DMS 273 (cell line): ENCODE measurements at regions not wholly inside any gene's neighbourhood (a gene's known extent, or its start where the extent isn't known, plus 50 kb on each side); places are given as distances from the start of the nearest gene placed in this dataset.

ENCODE experiments used
- DNase-seq: peaks from one replicate; lab custom pipeline; 2025; ENCODE audit not compliant: unreplicated experiment; lab: John Stamatoyannopoulos, UW

DNA sequence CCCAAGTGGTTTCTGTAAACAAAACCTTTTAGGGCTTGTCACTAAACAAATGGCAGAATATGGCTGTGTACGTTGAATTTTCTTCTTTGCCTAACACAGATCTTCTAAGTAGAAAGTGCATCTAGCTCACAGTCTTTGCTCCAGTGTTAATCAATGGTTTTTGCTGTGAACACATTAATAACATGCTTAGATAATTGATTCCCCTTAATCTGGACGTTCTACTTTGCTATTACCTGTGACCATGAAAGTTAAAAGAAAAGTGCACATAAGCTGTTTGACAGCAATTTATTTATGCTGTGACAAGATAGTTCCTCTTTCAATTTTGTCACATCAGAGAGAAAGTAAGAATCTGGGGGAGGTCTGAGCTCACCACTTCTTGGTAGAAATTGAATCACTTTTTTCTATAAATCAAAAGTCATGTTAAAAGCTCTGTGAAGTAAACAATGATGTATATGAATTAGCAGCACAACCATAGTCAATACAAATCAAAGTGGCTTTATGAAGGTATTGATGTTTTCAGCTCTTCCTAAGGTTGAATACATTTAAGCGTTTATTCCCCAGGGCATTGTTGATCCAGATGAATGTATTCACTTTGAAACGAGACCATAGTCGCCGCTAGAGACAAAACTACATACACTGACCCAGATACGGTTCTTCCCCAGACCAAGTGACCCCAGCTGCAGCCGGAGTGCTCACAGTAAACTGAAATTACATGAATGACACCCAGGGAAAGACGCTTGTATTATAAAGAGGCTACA, 174.6 kb upstream of the ZNF608 start:
- DNase-seq: no peak

DNA sequence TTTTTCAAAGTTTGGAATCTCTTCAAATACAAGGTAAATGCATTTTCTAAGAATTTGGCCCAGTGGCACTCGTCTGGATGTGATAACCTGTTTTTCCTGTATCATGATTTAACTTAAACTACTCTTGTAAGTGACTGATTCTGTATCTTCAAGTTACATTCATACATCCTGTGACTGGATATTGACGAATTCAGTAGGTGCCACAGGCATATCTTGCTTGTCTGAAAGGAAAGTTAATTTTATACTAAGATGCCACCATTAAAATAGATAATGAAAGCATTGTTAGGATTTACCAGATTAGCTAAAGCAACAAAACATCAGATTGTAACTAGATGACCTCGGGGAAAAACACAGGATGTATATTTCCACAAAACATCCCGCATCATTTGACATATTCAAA, 175.3 kb upstream of the ZNF608 start:
- no peak for DNase-seq

DNA sequence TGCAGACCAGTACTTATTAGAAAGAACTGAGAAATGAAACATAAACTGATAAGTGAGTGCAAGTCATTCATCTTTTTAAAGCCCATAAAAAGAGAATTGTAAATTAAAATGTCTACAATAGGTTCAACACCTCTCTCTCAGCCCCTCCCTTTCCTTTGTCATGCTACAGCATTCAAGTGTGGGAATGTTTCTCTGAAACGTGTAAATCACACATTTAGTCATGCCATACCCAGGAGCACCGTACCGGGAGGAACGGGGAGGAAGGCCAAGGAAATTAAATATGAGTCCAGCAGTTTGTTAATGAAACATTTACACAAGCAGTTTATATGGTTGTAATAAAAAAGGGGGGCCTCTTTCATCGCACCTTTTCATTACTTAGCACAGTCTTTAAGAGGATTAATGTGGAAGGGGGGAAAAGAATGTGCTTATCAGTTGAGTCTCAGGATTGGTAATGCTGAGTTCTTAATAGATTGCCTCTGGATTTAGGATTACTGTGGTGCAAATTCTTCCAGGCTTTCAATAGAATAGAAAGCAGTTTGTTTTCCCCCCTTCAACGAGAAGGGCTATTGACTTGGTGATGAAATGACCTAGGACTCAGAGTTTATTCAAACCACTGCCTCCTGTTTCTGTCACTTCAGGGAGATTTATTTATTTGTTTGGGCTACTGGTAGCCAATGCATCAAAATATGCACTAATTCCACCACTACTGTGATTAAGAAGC, 176.0 kb upstream of the ZNF608 start:
- DNase-seq: no peak

DNA sequence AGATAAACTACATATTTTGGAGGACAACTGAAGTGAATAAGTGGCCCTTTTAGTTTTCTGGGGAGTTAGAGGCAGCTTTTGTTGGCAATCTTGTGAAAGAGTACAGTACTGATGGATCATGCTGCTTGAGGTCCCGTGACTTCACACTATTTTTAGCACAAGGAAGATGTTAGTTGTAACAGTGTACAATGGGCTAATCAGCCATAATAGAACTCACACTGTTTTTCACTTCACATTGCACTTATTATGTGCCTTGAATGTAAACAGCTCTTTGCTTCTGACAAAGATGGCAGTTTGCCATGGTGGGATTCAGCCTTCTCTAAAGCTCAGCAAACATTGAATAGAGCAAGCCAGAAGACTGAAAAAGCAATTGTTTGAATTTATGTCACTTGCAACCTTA, 176.7 kb upstream of the ZNF608 start:
- DNase-seq: peak; percentile 23

DNA sequence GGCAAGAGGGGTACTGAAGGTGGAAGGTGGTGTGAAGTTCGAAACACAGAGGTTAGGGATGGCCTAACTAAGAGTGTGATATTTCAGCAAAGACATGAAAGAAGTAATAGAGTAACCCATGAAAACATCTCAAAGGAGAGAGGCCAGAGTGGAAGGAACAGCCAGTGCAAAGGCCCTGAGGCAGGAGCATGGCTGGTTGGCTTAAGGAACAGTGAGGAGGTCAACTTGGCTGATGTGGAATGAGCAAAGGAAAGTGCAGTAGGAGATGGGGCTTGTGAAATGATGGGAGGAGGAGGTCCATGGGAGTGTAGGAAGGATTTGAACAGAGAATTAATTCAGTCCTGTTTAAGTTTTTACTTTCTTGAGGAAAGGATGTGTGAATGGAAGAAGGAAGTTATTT, 178.3 kb upstream of the ZNF608 start:
- no peak for DNase-seq

DNA sequence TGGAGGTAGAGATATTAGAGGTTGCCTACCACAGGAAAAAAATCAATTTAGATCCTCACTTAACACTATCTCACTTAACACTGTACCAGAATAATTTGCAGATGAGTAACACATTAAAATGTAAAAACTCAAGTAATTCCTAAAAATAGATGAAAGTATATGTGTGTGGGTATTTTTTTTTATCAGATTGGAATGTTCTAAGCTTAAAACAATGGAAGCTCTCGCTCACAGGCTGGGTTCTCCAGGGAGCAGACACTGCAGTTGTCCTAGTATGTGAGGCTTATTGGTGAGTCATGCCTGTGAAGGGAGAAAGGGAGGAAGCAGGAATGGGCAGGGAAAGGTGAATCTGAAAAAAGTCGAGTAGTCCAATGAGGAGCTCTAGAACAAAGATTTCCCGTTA, 181.3 kb upstream of the ZNF608 start:
- DNase-seq: no peak

DNA sequence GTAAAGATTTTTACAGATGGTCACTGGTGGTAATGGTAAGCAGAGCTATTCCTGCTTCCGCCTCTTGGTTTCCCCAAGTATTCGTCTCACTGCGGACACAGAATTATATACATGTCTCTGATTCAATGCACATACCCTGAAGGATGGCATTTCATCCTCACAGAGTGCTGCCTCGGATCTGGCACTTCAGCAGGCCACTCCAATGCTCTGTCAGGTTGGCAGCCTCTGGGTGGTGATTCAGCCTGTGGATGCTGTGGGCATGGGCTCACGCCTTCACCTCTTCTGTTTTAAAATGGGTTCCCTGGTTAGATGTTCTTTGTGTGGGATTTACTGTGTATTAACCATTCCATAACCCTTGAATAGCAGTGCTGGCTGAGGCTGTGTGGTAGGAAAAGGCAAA, 182.6 kb upstream of the ZNF608 start:
- no peak for DNase-seq

DNA sequence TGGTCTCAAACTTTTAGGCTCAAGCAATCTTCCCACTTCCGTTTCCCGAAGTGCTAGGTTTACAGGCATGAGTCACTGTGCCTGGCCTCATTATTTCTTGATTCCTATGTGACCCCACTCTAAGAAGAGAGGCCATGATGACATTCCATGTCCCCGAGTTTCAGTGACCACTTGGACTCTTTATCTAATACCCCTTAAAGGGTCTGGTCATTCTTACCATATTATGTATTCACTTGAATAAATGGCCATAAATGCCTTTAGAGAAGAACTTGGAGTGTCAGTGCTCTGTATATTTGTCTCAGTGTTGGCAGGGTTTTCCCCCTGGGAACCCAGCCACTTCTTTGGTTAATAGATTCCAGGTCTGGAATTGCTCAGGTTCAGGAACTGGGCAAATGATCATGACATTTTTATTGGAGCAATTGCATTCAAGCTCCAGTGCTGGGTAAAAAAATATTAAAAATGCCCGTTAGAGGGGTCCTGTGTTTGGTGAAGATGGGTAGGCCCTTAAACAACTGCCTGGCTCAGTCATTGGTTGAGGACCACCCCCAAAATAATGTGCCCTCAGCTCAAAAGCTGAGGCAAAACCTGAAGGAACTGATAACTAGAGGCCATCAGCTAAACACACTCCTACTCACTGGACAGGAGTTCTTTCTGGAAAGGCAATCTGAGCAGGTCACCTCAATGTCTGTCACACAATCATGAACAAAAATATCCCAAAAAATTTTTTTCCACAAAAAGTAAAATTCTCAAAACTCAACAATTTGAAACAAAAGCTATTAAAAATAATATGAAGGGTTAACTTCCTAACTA, 186.6 kb upstream of the ZNF608 start:
- no peak for DNase-seq

DNA sequence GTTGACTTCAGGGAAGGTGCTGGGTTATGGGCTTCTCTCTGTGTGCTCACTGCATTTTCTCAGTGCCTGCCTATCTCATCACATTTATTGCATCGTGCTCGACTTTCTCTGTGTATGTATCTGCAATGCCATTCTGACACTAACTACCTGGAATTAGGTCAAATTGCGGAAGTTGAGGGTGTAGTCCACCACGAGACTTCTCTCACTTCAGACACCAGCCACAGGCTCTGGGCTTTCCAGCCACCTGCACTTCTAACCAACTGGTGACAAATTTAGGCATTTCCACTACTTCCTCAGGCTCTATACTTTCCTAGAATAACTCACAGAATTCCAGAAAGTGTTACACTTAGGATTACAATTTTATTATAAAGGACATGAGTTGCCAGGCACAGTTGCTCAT, 188.6 kb upstream of the ZNF608 start:
- DNase-seq: no peak

DNA sequence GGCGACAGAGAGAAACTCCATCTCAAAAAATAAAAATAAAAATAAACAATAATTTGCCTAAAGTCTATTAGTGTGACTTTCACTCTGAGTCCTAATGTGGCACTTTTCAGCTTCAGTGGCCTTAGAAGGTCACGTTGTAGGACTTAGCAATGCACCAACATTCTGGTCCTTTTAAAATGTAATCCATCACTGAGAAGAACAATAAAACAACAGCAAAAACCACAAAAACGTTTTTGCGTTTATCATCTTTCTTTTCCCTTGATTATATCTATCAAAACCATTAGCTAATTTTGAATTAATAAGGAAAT, 190.1 kb upstream of the ZNF608 start:
- DNase-seq: no peak

DNA sequence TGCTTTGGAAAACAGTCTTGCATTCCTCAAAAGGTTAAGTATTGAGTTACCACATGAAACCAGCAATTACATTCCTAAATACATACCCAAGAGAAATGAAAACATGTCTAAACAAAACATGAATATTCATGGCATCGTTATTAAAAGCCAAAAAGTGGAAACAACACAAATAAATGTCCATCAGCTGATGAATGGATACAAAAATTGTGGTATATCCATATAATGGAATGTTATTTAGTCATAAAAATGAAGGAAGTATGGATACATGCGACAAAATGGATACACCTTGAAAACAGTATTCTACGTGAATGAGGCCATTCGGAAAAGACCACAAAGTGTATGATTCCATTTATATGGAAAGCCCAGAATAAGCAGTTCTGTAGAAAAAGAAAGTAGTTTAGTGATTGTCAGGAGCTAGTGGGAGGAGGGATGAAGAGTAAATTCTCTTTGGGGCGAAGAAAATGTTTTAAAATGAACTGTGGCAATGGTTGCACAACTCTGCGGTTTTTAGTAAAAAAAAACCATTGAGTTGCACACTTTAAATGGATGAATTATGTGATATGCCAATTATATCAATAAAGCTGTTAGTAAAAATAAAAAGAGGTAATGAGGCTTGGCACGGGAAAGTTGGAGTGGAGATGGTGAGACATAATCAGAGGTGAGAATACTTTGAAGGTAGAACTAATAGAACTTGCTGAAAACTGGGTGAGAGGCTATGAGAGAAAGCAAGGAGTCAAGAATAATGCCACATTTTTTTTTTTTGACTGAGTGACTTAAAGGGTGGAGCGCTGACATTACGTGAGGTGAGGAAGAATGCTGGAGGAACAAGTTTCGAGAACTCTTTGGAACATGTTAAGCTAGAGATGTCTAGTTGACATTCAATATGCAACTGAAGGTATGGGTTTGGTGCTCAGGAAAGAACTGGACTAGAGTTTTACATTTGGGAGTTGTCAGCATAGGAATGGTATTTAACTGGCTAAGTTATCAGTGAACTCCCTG, 194.9 kb upstream of the ZNF608 start:
- DNase-seq: no peak

DNA sequence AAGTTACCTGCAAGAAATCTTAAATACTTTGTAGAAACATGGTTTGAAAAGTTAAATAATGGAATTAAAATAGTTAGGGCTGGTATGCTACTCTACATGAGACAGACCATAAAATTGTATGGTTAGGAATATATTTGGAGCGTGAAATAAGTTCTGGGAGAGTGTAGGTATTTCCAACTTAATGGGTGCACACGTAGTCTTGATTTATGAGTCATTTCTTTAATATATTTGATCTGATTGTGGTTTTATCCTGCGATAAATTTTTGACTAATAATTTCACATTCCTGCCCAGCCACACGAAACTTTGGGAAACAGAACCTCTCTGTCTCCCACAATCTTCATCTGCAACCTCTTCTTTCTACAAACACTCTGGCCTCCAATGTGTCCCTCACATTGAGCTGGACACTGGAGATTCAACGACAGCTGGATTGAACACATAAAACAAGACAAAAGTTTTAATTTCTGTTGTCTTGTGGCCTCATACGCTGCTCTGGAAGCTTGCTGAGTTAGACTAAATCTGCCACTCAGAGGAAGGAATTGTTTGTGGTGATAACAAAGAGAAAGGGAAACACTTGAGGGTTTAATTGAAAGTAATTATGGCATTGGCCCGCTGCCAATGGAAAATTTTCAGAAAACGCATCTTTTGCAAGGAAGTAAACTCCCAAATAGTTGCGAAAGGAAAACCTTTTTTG, 201.8 kb upstream of the ZNF608 start:
- DNase-seq: peak; percentile 4

DNA sequence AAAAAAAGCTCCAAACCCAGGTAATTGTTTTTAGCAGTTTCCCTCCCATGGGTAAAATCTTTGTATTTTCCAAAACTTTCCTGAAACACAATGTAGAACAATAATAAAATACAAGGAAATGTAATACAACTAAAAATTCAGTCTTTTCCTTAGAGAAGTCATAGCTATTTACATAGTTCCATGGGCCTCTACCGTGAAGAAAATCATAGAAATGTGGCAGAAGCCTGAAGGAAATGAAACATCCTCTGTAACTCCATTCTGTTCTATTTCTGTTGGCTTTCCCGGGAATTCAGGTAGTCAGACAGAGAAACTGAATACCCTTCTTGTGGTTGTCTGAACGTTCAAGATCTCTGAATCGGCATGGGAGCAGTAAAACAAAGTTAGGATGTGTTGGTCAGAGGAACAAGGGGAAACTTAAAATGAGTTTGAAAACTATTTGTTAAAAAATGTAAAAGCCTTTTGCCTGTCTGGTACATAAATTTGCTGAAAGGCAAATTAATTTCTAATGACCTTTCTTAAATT, 202.4 kb upstream of the ZNF608 start:
- DNase-seq: no peak

DNA sequence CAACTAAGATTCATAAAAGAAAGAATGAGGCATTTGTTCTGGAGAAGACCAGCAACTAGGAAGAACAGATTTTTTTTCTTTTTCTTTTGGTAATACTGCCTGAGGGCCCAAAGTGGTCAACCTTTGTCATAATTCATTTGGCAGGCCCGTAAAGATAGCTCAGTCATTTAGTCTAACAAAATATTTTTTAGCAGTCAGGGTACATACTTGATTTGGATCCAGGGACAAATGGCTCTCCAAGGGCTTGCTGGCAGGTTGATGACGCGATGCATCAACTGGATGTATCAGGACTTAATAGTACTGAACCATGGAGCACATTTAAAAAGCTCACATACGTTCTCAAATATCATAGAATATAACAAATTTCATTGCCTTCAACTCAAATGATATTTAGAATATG, 203.4 kb upstream of the ZNF608 start:
- no peak for DNase-seq

DNA sequence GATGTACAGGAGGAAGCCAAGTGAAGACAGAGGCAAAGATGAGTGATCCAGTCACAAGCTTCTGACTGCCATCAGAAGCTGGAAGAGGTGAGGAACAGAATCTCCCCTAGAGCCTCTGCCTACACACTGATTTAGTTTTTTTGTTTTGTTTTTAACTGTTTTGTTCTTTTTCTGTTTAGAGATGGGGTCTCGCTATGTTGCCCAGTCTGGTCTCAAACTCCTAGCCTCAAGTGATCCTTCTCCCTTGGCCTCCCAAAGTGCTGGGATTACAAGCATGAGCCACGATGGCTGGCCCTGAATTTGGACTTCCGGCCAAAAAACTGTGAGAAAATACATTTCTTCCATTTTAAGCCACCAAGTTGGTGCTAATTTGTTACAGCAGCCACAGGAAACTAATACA, 204.7 kb upstream of the ZNF608 start:
- DNase-seq: no peak

DNA sequence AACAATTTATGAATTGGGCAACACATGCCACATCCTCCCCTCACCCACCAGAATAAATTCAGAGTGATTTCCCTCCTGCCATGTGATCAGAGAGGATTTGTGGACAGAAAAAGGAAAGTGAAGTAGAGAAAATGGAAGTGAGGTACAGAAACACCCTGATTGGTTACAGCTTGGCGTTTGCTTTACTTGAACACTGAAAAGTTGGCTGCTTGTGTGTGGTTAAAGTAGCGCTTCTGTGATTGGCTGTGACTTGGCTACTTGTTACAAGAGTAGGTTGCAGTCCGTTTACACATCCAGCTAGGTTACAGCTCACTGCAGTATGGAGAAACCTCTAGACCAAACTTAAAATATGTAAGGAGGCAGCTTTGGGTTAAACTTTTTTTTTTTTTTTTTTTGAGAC, 205.2 kb upstream of the ZNF608 start:
- no peak for DNase-seq

DNA sequence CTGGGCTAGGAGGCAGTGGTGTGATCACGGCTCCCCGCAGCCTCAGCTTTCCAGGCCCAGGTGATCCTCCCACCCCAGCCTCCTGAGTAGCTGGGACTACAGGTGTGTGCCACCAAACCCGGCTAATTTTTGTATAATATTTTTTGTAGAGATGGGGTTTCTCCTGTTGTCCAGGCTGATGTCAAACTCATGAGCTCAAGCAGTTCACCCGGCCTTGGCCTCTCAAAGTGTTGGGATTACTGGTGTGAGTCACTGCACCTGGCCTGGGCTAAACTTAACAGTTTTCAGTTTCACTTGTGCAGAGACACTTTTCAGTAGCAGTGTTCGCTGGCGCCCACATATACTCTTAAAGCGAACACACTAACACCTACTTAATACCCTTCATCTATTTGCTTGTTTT, 205.6 kb upstream of the ZNF608 start:
- no peak for DNase-seq

DNA sequence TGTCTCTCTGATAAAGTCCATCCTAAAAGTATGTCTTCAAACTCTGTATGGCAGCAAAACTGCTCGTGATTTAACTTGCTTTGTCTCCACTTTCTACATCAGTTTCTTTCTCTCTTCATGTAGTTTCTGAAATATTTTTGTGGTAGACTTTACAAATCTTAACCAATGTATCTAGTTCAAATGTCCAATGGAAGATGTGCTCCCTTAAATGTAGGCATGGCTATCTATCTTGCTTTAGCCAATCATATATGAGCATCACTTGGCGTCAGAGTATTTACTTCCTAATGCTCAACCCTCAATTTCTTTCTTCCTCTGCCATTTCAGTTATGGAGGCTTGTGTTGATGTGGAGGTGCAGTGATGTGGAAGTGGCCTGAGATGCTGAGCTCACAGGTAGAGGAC, 206.1 kb upstream of the ZNF608 start:
- DNase-seq: no peak

DNA sequence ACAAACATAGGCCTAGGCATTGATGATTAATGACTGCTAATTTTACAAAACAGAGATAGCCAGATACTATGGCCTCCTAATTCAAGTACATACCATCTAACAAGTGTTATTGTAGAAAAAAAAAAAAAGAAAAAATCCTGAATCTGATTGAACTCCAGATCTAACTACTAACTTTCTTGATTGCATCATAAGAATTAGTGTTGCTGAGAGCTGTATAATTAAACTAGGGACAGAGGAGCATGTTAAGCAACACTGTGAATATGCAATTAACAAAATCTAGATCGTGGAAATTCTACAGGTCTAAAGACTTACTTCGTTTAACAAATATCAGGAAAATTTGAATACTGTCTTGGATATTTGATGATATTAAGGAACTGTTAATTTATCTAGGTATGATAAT, 208.3 kb upstream of the ZNF608 start:
- no peak for DNase-seq

DNA sequence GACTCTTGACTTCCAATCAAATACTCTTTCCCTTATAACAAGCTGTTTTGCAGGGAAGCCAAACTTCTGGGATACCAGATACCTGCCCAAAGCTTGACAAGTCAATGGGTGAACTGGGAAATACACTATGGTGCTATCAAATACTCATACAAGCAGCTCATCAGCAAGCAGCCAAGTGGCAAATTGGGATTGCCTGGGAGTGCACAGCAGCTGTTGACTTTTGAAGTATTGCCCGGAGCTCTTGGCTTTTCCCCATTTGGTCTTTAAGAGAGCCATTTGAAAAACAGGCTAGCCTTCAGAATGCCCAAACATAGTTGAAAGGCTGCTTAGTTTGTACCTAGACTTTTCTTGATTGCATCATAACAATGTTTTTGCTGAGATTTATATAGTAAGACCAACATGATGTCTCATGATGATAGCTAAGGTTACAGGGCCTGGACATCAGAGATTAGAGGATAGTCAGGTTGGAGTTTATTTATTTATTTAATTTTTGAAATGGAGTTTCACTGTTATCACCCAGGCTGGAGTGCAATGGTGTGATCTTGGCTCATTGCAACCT, 210.1 kb upstream of the ZNF608 start:
- peak; percentile 72 for DNase-seq
